MM.1S (cell line): ENCODE measurements at regions not wholly inside any gene's neighbourhood (a gene's known extent, or its start where the extent isn't known, plus 50 kb on each side); places are given as distances from the start of the nearest gene placed in this dataset.

Source experiments
- DNase-seq: peaks from one replicate; pipeline ENCODE4 v3.0.0-alpha.2; 2015
- H2AFZ ChIP-seq: fragments of 300-600 bp; sonication (generic); 2 replicates; pipeline ENCODE4 v1.6.0; 2016; ENCODE audit warnings: antibody characterized with exemption, low read length
- H3F3A ChIP-seq: fragments of 300-600 bp; sonication (generic); 2 replicates; pipeline ENCODE4 v1.6.1; 2016; ENCODE audit warnings: mild to moderate bottlenecking, antibody characterized with exemption, low read length, moderate library complexity, mixed read lengths; ENCODE audit not compliant: insufficient read depth
- H3K27ac ChIP-seq: fragments of 300-600 bp; sonication (generic); 2 replicates; pipeline ENCODE4 v1.5.1; 2016; ENCODE audit warnings: mild to moderate bottlenecking, low read length
- H3K27me3 ChIP-seq: fragments of 300-600 bp; sonication (generic); replicated peaks from 2 replicates; pipeline ENCODE4 v1.6.0; 2016; ENCODE audit warnings: low read length; ENCODE audit not compliant: insufficient read depth
- H3K36me3 ChIP-seq: fragments of 300-600 bp; sonication (generic); replicated peaks from 2 replicates; pipeline ENCODE4 v1.6.1; 2016; ENCODE audit warnings: mild to moderate bottlenecking, low read length, mixed read lengths; ENCODE audit not compliant: insufficient read depth
- H3K4me1 ChIP-seq: fragments of 300-600 bp; sonication (generic); 2 replicates; pipeline ENCODE4 v1.6.1; 2016; ENCODE audit warnings: low read length, mixed read lengths
- H3K4me2 ChIP-seq: fragments of 300-600 bp; sonication (generic); 2 replicates; pipeline ENCODE4 v1.6.0; 2016; ENCODE audit warnings: low read depth, low read length
- H3K4me3 ChIP-seq: fragments of 300-600 bp; sonication (generic); 2 replicates; pipeline ENCODE4 v1.5.1; 2016; ENCODE audit warnings: low read length, mixed read lengths
- H3K79me2 ChIP-seq: fragments of 300-600 bp; sonication (generic); 2 replicates; pipeline ENCODE4 v1.6.1; 2016; ENCODE audit warnings: mixed run types, low read length, mixed read lengths
- H3K9ac ChIP-seq: fragments of 300-600 bp; sonication (generic); 2 replicates; pipeline ENCODE4 v1.6.1; 2016; ENCODE audit warnings: low read length, mixed read lengths
- H3K9me2 ChIP-seq: fragments of 300-600 bp; sonication (generic); replicated peaks from 2 replicates; pipeline ENCODE4 v1.6.1; 2016; ENCODE audit warnings: mild to moderate bottlenecking, low read length, mixed read lengths; ENCODE audit not compliant: insufficient read depth
- H3K9me3 ChIP-seq: fragments of 300-600 bp; sonication (generic); replicated peaks from 2 replicates; pipeline ENCODE4 v1.6.1; 2016; ENCODE audit warnings: mild to moderate bottlenecking, low read length, mixed read lengths; ENCODE audit not compliant: insufficient read depth
- H4K20me1 ChIP-seq: fragments of 300-600 bp; sonication (generic); 2 replicates; pipeline ENCODE4 v1.6.1; 2016; ENCODE audit warnings: mild to moderate bottlenecking, low read length, moderate library complexity, mixed read lengths; ENCODE audit not compliant: insufficient read depth
- EZH2 ChIP-seq: fragments of 300-600 bp; sonication (generic); optimal IDR thresholded peaks from 2 replicates; pipeline ENCODE3; 2017; ENCODE audit warnings: low read depth, mild to moderate bottlenecking, antibody characterized with exemption, low read length, mixed read lengths
- EZH2phosphoT487 ChIP-seq: fragments of 300-600 bp; sonication (generic); IDR thresholded peaks from 2 replicates; pipeline ENCODE4 v1.6.1; 2018; ENCODE audit warnings: antibody characterized with exemption, low read length
- TF ChIP-seq, protein P1 (sequence below): fragments of 300-600 bp; sonication (generic); IDR thresholded peaks from 2 replicates; pipeline ENCODE4 v1.5.1; 2016; ENCODE audit warnings: antibody characterized with exemption, low read length, mixed read lengths

DNA sequence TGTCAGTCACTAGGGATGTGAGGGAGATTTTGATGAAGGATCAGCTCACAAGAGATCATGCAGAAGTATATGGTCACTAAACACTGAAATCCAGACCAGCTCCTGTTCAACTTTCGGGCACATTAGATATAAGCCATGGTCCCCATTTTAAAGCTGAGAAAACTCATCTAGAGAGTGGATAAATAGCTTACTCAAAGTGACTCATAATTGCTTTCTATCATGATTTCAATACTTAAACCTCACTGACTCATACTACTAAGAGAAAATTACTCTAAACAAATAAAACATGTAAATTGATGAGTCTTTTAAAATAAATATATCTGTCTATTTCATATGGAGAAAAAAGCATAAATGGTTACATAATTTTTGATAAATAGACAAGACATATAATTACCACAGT lies 567.7 kb downstream of the TLR4 start:
- H4K20me1 ChIP-seq = no peaks in the 10 kb centered on the region
- no peak for DNase-seq
- H3K79me2 ChIP-seq = no peaks in the 10 kb centered on the region
- no peaks in the 10 kb centered on the region for H3K9me3 ChIP-seq
- H3K36me3 ChIP-seq = no peaks in the 10 kb centered on the region
- H3K4me3 ChIP-seq = no peak overlapping the region
- H3F3A ChIP-seq = no peaks in the 10 kb centered on the region
- no peak overlapping the region for H2AFZ ChIP-seq
- H3K4me2 ChIP-seq = no peak overlapping the region
- H3K4me1 ChIP-seq = no peaks in the 10 kb centered on the region
- H3K27ac ChIP-seq = no peak overlapping the region
- no peaks in the 10 kb centered on the region for H3K27me3 ChIP-seq
- no peak overlapping the region for H3K9ac ChIP-seq
- H3K9me2 ChIP-seq = no peaks in the 10 kb centered on the region
- TF ChIP-seq, protein P1, sequence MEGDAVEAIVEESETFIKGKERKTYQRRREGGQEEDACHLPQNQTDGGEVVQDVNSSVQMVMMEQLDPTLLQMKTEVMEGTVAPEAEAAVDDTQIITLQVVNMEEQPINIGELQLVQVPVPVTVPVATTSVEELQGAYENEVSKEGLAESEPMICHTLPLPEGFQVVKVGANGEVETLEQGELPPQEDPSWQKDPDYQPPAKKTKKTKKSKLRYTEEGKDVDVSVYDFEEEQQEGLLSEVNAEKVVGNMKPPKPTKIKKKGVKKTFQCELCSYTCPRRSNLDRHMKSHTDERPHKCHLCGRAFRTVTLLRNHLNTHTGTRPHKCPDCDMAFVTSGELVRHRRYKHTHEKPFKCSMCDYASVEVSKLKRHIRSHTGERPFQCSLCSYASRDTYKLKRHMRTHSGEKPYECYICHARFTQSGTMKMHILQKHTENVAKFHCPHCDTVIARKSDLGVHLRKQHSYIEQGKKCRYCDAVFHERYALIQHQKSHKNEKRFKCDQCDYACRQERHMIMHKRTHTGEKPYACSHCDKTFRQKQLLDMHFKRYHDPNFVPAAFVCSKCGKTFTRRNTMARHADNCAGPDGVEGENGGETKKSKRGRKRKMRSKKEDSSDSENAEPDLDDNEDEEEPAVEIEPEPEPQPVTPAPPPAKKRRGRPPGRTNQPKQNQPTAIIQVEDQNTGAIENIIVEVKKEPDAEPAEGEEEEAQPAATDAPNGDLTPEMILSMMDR = no peak
- TF ChIP-seq EZH2phosphoT487 (no peak), EZH2 (no peak)

DNA sequence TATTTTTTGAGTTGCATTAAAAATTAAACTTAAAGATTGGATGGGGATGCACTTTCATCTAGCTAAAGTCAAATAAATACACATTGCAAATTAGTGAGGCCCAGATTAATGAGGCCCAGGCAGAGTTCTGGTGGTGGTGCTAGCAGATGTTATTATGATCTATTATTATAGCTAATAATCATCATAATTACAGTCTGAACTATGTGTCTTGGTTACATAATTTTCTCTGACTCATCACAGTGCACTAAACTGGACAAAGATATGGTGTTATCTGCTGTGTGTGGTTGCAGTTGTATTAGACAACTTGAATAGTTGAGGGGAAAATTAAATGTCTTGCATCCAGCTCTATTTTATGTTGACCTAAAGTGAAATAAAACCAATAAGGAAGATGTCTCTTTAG lies 568.8 kb downstream of the TLR4 start:
- H3K79me2 ChIP-seq = no peaks in the 10 kb centered on the region

GRCh38 chr9:118276784-118277183 lies 572.6 kb downstream of the TLR4 start:
- Histone ChIP-seq H3K36me3 (no peaks in the 10 kb centered on the region), H3K9me2 (no peaks in the 10 kb centered on the region), H3K9me3 (no peaks in the 10 kb centered on the region), H3K4me3 (no peak overlapping the region), H3K9ac (no peak overlapping the region), H3K27me3 (no peaks in the 10 kb centered on the region), H4K20me1 (no peaks in the 10 kb centered on the region), H3K27ac (no peak overlapping the region), H3F3A (no peaks in the 10 kb centered on the region), H3K79me2 (no peaks in the 10 kb centered on the region), H3K4me1 (no peaks in the 10 kb centered on the region), H3K4me2 (no peak overlapping the region), H2AFZ (no peak overlapping the region)
- TF ChIP-seq, protein P1 = no peak
- no peak for TF ChIP-seq EZH2
- DNase-seq = no peak

More for the DNA sequence above, 568.8 kb downstream of the TLR4 start:
- no peak overlapping the region for H3K27ac ChIP-seq
- no peaks in the 10 kb centered on the region for H4K20me1 ChIP-seq
- TF ChIP-seq, protein P1 = no peak
- TF ChIP-seq EZH2phosphoT487 = no peak
- TF ChIP-seq EZH2 = no peak
- no peaks in the 10 kb centered on the region for H3K4me1 ChIP-seq
- no peak for DNase-seq
- no peaks in the 10 kb centered on the region for H3K9me2 ChIP-seq
- no peaks in the 10 kb centered on the region for H3K27me3 ChIP-seq
- H3K36me3 ChIP-seq = no peaks in the 10 kb centered on the region
- no peak overlapping the region for H3K9ac ChIP-seq
- no peaks in the 10 kb centered on the region for H3F3A ChIP-seq
- no peak overlapping the region for H3K4me3 ChIP-seq
- H3K4me2 ChIP-seq = no peak overlapping the region
- no peaks in the 10 kb centered on the region for H3K9me3 ChIP-seq
- H2AFZ ChIP-seq = no peak overlapping the region
